Lung microvascular endothelial cell (primary cell): ENCODE measurements at regions not wholly inside any gene's neighbourhood (a gene's known extent, or its start where the extent isn't known, plus 50 kb on each side); places are given as distances from the start of the nearest gene placed in this dataset.

Source experiments
- DNase-seq, 2 donors: peaks; one replicate each; pipeline versions ENCODE4 v3.0.0 to v3.0.0-alpha.2; 2010; ENCODE audit warnings: low read depth in 2 of 2

GRCh38 chr7:52705768-52706167 is 329.7 kb upstream of the POM121L12 start:
- no peak for DNase-seq

- no peak for DNase-seq
Measured at GRCh38 chr7:52700349-52700748, 335.1 kb upstream of the POM121L12 start.

GRCh38 chr7:52695973-52696595 is 339.3 kb upstream of the POM121L12 start:
- DNase-seq = no peak

GRCh38 chr7:52691257-52691656 is 344.2 kb upstream of the POM121L12 start:
- DNase-seq = no peak

GRCh38 chr7:52689912-52690311 is 345.5 kb upstream of the POM121L12 start:
- DNase-seq = no peak

- no peak for DNase-seq
Measured at GRCh38 chr7:52685333-52685732, 350.1 kb upstream of the POM121L12 start.

- no peak for DNase-seq
Measured at GRCh38 chr7:52684388-52684787, 351.0 kb upstream of the POM121L12 start.

- no peak for DNase-seq
Measured at GRCh38 chr7:52682993-52683392, 352.4 kb upstream of the POM121L12 start.

- DNase-seq = no peak
Measured at GRCh38 chr7:52670608-52671225, 364.7 kb upstream of the POM121L12 start.

GRCh38 chr7:52669031-52669430 is 366.4 kb upstream of the POM121L12 start:
- no peak for DNase-seq

GRCh38 chr7:52668435-52668834 is 367.0 kb upstream of the POM121L12 start:
- DNase-seq = no peak

GRCh38 chr7:52659178-52659577 is 376.3 kb upstream of the POM121L12 start:
- DNase-seq = no peak

- no peak for DNase-seq
Measured at GRCh38 chr7:52656098-52656497, 379.3 kb upstream of the POM121L12 start.

GRCh38 chr7:52652621-52653020 is 382.8 kb upstream of the POM121L12 start:
- no peak for DNase-seq

GRCh38 chr7:52648872-52649271 is 386.6 kb upstream of the POM121L12 start:
- no peak for DNase-seq

GRCh38 chr7:52647046-52647445 is 388.4 kb upstream of the POM121L12 start:
- DNase-seq = no peak

- no peak for DNase-seq
Measured at GRCh38 chr7:52639981-52640380, 395.5 kb upstream of the POM121L12 start.

GRCh38 chr7:52639126-52639525 is 396.3 kb upstream of the POM121L12 start:
- no peak for DNase-seq

GRCh38 chr7:52635021-52635420 is 400.4 kb upstream of the POM121L12 start:
- no peak for DNase-seq

- no peak for DNase-seq
Measured at GRCh38 chr7:52620849-52621248, 414.6 kb upstream of the POM121L12 start.

- no peak for DNase-seq
Measured at GRCh38 chr7:52616552-52616951, 418.9 kb upstream of the POM121L12 start.

- no peak for DNase-seq
Measured at GRCh38 chr7:52615021-52615695, 420.3 kb upstream of the POM121L12 start.

GRCh38 chr7:52609511-52609910 is 425.9 kb upstream of the POM121L12 start:
- no peak for DNase-seq
